Hematopoietic multipotent progenitor cell treated with erythropoietin and hydrocortisone succinate and interleukin-3 and kit ligand, for 8 days (in vitro differentiated cells): ENCODE measurements at regions not wholly inside any gene's neighbourhood (a gene's known extent, or its start where the extent isn't known, plus 50 kb on each side); places are given as distances from the start of the nearest gene placed in this dataset.

Experiments
- DNase-seq: peaks from one replicate; pipeline ENCODE4 v3.0.0-alpha.2; 2015

- DNase-seq, result no peak
Measured at GRCh38 chr18:22467760-22468553, 50.2 kb upstream of the CTAGE1 start.

- DNase-seq, result no peak
Measured at GRCh38 chr18:22468554-22468891, 50.8 kb upstream of the CTAGE1 start.

- DNase-seq, result no peak
Measured at GRCh38 chr18:22469061-22469734, 51.5 kb upstream of the CTAGE1 start.

GRCh38 chr18:22469926-22470247, 52.2 kb upstream of the CTAGE1 start:
- DNase-seq, result no peak

GRCh38 chr18:22470248-22471235, 52.8 kb upstream of the CTAGE1 start:
- DNase-seq, result no peak

- DNase-seq, result no peak
Measured at GRCh38 chr18:22471546-22472131, 53.9 kb upstream of the CTAGE1 start.

- no peak for DNase-seq
Measured at GRCh38 chr18:22473366-22473765, 55.7 kb upstream of the CTAGE1 start.

GRCh38 chr18:22475426-22476100, 57.8 kb upstream of the CTAGE1 start:
- no peak for DNase-seq

GRCh38 chr18:22477222-22477621, 59.5 kb upstream of the CTAGE1 start:
- DNase-seq, result no peak

GRCh38 chr18:22482948-22483347, 65.2 kb upstream of the CTAGE1 start:
- DNase-seq, result no peak

- DNase-seq, result peak; percentile 1
Measured at GRCh38 chr18:22483407-22483806, 65.7 kb upstream of the CTAGE1 start.

GRCh38 chr18:22484471-22484870, 66.8 kb upstream of the CTAGE1 start:
- DNase-seq, result no peak

- DNase-seq, result no peak
Measured at GRCh38 chr18:22485808-22486244, 68.1 kb upstream of the CTAGE1 start.

- no peak for DNase-seq
Measured at GRCh38 chr18:22486667-22487066, 69.0 kb upstream of the CTAGE1 start.

GRCh38 chr18:22488554-22488953, 70.8 kb upstream of the CTAGE1 start:
- DNase-seq, result no peak

GRCh38 chr18:22489704-22490103, 72.0 kb upstream of the CTAGE1 start:
- no peak for DNase-seq

GRCh38 chr18:22490429-22490846, 72.7 kb upstream of the CTAGE1 start:
- DNase-seq, result no peak

- DNase-seq, result no peak
Measured at GRCh38 chr18:22493255-22493654, 75.5 kb upstream of the CTAGE1 start.

GRCh38 chr18:22493940-22494339, 76.2 kb upstream of the CTAGE1 start:
- no peak for DNase-seq

GRCh38 chr18:22494771-22495170, 77.1 kb upstream of the CTAGE1 start:
- no peak for DNase-seq

- no peak for DNase-seq
Measured at GRCh38 chr18:22499421-22499820, 81.7 kb upstream of the CTAGE1 start.

GRCh38 chr18:22503803-22504202, 86.1 kb upstream of the CTAGE1 start:
- DNase-seq, result no peak
